Stimulated activated CD4-positive, alpha-beta T cell treated with anti-CD3 and anti-CD28 coated beads, Interleukin-15, amount 100 ng/mL, for 1 hour (primary cell): ENCODE measurements at regions not wholly inside any gene's neighbourhood (a gene's known extent, or its start where the extent isn't known, plus 50 kb on each side); places are given as distances from the start of the nearest gene placed in this dataset.

ENCODE experiments used
- DNase-seq, 2 donors: peaks; one replicate each; pipeline ENCODE4 v3.0.0-alpha.2; 2020; ENCODE audit warnings: low read depth in 1 of 2, low spot score in 1 of 2

DNA sequence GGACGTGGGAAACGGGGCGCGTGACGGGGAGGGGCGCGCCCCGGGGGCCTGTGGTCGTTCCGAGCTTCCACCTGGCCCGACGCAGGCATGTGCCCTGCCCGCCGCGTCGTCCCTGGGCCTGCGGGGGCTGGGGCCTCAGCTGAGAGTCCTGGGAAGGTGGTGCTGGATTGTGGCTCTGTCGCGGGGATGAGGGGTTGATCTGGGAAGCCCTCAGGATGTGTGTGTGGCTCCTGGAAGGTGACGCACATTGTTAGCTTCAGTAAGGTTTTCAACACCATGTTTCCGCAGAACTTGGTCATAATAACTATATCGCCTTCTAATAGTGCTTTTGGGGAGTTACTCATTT is 589.1 kb downstream of the MTRR start:
- no peak for DNase-seq

DNA sequence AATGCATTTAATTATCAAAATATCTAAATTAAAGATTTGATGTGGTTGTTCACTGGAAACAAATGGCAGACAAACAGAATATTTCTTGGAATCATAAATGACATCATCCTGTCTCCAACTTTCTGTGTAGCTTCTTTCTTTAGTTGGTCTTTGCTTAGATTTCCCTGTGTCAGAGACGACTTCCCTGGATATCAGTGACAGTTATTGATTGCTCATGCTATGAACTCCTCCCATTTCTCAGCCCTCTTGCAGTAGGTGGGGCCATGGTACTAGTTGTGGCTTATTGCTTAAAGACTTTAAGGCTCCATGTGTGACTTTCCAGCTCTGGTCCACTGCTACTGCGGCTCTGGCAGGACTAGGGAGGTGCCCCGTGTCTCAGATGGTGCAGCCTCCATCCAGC is 592.6 kb downstream of the MTRR start:
- no peak for DNase-seq

DNA sequence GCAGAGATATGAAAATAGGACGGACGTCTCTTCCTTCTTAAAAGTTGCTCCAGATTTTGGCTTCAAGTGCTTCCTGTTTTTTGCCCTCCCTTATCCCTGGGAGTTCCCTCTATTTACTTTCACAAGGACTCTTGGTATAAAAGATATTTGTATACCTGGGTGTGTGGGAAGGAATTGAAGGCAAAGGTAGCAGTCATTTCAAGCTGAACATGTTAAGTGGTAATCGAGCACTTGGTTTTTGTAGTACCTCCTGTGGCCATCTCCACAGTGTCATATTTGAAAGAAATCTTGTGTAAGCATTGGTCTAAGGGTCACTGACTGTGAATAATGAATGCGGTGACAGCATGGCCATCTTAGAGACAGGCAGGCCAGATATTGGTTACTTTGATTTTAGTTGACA is 593.6 kb downstream of the MTRR start:
- DNase-seq, result no peak

DNA sequence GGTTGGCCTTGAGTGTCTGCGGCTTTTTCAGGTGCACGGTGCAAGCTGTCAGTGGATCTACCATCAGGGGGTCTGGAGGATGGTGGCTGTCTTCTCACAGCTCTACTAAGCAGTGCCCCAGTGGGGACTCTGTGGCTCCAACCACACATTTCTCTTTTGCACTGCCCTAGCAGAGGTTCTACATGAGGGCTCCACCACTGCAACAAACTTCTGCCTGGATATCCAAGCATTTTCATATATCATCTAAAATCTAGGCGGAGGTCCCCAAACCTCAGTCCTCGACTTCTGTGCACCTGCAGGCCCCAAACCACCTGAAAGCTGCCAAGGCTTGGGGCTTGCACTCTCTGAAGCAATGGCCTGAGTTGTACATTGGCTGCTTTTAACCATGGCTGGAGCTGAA is 601.5 kb downstream of the MTRR start:
- no peak for DNase-seq

DNA sequence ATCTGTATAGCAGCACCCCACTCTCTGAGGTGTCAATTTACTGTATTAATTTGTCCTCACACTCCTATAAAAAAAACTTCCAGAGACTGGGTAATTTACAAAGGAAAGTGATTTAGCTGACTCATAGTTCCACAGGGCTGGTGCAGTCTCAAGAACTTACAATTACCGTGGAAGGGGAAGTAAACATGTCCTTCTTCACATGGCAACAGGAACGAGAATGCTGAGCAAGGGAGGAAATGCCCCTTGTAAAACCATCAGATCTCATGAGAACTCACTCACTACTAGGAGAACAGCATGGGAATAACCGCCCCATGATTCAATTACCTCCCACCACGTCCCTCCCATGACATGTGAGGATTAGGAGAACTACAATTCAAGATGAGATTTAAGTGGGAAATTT is 602.6 kb downstream of the MTRR start:
- no peak for DNase-seq

DNA sequence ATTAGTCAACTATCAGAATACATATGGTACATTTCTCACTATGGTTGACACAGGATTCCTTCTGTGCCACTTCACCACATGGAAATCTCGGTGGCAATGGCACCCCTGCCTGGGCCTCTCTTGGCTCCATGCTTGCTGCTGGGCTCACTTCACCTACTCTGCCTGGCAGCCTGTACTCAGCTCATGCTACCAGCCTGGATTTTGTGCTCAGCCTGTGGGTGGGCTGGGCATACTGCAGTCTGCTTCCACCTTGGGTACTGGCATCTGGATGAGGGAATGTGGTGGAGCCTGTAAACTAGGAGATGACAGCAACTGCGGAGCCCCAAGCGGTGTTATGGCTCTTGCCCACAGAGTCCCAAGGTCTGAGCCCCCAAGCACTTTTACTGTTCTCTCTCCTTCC is 604.1 kb downstream of the MTRR start:
- DNase-seq, result no peak

DNA sequence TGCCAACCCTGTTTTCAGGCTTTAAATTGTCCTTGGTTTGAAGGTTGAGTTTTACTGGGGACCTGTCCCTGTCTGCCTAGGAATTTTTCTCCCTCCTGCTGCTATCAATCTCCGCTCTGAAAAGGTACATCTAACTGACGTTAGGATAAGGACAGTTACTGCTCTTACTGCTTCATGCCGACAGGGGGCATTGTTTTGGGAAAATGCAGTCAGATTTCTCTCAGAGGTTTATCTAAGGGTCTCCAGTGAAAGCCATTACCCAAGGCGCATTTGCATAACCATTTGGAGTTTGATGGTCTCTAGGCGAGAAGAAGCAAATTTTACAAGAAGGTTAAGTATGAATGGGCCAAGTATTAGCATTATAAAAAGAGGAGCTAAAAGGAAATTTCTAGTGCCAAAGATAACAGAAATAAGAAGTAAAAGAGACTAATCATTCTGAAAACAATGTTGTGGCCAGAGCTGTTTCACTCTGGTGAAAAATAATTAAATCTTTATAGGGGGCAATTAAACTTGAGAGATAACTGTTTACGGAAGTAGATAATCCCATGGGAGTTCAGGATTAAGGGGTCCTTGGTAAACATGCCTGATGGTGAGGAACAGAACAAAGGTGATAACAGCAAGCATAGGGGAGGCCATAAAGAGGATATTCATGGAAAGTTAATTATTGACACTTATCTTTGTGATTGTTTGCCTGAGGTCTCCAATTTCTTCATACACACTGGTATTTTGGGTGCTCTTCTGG is 605.0 kb downstream of the MTRR start:
- no peak for DNase-seq

DNA sequence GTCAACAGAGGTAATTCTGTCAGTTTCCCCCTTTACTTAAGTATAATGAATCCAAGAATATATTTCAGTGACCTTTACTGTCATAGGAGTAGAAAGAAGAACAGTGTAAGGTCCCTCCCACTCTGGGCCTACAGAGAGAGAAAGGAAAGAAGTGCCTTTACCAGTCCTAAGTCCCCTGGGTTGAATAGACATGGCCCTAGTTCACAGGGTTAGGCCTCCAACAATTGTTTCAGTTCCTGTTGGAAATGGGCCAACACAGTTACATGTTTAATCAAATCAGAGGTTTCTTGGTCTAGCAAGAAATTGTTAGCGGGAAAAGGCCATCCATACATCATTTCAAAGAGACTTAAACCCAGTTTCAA is 605.6 kb downstream of the MTRR start:
- DNase-seq, result no peak

DNA sequence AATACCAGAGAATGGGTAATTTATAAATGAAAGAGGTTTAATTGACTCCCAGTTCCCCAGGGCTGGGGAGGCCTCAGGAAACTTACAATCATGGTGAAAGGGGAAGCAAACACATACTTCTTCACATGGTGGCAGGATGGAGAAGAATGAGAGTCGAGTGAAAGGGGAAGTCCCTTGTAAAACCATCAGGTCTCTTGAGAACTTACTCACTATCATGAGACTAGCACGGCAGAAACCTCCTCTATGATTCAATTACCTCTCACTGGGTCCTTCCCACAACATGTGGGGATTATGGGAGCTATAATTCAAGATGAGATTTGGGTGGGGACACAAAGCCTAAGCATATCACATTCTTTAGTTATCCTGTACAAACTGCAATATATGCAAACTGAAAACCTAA is 609.4 kb downstream of the MTRR start:
- no peak for DNase-seq

DNA sequence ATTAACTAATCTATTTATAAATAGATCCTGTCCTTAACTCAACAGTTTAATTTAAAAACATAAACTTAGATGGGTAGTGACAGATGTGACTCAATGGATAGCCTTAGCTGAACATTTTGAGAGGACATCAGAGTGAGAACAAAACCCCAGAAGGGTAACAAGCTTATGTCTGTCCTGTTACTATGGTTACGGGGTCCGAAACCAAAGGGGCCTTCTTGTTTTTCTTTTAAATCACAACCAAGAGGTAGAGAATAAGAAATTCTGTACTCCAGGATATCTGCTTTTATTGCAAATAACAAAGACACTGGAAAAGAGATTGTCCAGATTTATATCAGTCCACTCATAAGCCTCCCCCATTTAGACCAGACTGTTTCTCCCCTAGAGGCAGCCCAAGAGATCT is 612.1 kb downstream of the MTRR start:
- no peak for DNase-seq

DNA sequence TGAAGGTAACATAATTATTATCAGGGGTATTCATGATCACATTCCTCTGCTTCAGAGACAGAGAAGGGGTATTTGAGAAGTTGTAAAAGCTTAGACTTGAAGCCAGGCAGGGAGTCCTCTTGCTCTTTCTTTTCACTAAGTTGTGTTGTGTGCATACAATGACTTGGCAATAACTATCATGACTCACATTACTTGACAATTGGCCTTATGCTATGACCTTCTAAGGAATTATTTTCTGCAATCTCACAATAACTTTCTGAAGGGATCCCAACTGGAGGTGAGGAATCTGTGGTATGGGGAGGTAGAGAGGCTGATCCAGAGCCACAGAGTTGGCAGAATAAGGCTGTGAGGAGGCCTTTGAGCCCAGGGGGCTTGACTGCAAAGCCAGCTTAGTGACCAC is 622.3 kb downstream of the MTRR start:
- no peak for DNase-seq

DNA sequence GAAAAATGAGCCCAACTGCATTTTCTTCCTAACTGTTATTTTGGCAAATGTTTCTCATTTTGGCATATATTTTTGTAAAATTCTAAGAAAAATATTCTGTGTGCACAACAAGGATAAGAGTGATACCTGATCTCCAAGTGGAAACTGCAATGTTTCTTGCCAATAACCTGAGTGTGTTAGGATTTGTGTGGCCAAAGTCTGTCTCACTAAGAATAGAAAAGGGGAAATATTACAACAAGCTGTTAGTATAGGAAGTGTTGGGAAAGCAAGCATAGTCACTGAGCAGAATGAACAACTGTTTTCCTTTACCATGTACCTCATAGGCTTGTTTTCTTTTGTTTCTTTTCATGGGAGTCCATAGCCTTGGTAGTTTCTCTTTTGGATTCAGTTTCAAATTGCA is 624.2 kb downstream of the MTRR start:
- DNase-seq, result no peak

DNA sequence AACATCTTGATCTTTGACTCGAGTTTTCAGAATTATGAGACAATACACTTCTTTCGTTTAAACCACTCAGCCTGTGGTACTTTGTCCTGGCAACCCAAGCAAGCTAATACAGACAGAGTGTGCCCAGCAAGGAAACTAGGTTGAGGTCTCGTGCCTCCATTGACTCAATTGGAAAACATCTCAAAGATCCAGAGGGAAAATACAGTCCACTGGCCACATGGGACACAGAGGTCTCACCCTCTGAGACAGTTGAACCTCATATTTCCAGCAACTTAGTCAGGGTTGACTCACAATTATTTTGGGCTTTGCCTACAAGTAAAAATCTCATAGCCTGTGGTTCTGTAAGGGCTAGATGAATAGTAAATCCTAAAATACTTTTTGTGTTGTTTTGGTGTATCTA is 631.5 kb downstream of the MTRR start:
- DNase-seq, result no peak

DNA sequence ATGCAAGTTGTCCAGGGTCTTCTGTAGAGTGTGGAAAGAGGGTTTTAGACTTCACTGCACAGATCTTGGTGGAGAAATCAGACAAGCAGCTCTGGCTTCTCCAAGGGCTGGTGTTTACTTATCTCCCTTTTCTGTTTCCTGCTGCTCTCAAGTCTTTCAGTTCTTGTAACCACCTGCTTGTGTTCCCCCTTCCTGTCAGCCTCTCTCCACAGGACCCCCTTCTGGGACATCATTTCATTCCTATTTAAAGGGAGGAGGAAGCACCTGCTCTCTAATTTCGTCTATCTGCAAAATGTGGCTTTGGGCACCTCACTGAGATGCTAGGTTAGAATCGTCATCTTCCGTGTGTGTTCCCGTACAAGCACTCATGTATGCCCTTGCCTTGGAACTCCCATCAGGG is 636.2 kb downstream of the MTRR start:
- DNase-seq, result no peak

DNA sequence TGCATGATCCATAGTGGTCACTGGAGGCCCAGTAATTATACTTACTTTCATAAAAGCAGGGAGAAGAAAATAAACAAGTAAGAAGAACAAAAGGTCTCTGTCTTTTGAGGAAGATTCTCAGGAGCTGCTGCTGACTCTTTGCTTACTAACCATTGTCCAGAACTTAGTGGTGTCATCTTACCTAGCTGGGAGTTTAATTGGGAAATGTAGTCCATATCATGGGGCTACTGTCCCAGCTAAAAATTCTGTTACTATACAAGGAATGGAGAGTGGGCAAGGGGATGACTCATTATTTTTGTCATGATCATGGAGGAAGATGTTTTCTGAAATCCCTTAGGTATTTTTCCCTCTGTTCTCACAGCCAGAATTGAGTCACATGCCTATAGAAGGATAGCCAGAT is 639.3 kb downstream of the MTRR start:
- no peak for DNase-seq

DNA sequence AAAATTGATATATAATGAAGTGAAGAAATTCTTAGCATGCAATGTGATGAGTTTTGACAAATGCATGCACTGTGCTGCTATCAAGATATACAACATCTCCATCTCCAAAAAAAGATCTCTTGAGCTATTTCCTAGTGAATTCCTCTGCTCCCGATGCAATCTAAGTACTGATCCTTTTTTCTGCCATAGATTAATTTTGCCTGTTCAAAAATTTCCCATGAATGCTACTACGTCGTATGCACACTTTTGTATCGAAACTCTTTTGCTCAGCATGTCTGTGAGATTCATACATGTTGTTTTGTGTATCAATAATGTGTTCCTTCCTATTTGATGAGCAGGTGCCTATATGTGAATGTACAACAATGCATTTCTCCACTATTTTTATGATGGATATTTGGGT is 647.4 kb downstream of the MTRR start:
- DNase-seq, result no peak

DNA sequence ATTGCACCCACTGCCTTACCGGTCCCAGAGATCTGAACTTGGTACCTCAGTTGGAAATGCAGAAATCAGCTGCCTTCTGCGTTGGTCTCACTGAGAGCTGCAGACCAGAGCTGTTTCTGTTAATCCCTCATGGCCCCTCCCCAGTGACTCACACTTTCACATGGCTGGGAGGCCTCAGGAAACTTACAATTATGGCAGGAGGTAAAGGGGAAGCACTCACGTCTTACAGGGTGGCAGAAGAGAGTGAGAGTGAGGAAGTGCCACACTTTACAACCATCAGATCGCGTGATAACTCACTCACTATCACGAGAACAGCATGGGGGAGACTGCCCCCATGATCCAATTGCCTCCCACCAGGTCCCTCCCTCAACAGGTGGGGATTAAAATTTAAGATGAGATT is 648.5 kb downstream of the MTRR start:
- DNase-seq, result no peak

DNA sequence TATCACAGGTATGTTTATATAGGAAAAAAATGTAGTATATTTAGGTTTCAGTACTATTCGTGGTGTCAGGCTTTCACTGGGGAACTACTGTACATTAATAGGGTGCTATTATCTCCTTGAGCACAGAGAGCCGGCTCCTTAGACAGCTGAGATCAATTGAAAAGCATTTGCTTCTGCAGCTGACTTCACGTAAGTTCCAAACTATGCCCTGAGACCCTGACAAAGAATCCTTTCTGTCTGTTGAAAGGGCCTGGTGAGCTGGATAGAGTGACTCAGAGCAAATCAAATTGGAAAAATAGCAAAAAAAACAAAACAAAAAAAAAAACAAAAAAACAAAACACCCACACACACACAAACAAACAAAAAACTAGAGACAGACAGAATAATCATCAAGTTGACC is 652.0 kb downstream of the MTRR start:
- DNase-seq, result no peak

DNA sequence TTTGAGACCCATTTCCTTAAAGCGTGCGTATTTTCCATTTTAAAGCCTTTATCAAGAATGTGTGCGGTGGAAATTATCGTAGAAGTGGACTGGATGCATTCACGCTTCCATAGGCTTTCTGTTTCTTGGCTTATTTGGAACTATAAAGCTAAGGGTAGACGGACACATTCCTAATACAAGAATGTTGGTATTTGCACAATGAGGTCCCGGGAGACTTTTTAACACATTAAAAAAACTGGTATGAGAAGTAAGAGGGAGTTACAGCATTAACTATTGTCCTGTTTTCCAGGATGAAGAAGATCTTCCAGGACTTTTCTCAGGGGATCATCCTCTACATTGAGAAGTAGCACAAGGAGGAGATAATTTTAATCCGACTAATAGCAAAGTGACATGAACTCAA is 653.0 kb downstream of the MTRR start:
- no peak for DNase-seq

DNA sequence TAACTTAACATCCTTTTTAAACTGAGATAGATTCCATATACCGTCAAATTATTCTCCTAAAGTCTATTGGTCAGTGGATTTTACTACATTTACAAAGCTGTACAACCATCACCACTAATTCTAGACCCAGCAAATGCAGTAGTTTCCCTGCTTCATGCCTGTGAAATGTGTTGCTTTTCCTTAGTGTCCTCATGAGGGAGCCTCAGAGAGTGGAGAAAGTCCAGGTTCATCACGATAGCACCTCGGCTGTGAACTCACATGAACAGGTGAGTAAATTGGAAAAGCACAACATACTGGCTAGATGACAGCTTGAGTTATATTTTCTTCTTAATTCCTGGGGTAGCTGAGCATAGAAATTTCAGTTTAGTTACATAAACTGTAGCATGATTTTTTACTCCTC is 653.7 kb downstream of the MTRR start:
- no peak for DNase-seq

DNA sequence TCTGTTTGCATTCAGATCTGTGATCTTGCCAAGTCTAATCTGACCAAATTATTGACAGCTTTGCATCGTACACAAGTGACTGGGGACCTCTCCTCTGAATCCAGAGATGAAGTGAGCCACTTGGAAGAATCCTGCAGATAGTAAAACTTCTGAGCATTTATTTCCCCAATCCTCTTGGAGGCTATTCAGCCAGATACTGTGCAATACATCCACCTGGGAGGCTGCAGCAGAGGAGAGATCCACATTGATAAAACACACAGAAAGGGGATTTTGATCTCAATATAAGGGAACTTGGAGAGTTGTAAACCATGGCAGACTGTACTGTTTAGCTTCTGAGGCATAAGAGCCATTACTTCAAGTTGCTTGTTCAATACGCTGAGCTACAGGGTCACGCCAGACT is 654.6 kb downstream of the MTRR start:
- no peak for DNase-seq

DNA sequence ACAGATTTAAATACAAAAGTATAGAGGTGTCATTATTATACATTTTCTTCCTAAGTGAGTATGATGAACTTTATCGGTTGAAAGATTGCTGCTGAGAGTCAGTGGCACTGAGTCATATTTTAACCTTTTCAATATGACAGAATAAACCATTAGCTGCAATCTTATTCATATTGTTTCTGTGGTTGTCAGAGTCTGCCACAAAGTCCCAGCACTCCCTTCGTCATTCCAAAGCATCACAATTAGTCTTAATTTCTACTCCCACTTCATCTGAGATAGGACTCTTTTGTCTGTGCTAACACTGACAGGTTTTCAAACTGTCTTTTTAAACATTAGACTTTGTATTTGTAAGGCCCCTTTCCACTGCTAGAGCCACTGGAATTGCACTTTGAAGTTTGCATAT is 656.9 kb downstream of the MTRR start:
- DNase-seq, result no peak

DNA sequence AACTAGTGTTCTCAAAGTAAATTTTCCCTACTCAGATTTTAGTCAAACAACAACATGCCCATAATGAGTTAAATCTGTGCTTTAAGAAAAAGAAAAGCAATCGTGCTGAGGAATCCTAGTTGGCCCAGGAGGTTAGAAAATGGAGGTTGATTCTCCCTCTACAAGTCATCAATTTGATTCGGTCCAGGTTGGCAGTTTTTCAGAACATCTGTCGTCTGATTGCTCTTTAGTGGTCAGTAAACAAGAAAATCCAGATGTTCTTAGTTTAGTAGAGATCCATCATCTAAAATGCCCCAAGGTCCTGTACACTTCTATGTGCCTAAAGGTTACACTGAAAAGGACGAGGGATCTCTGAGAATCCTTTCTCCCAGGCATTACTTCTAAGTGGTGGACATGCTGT is 659.2 kb downstream of the MTRR start:
- DNase-seq, result no peak

DNA sequence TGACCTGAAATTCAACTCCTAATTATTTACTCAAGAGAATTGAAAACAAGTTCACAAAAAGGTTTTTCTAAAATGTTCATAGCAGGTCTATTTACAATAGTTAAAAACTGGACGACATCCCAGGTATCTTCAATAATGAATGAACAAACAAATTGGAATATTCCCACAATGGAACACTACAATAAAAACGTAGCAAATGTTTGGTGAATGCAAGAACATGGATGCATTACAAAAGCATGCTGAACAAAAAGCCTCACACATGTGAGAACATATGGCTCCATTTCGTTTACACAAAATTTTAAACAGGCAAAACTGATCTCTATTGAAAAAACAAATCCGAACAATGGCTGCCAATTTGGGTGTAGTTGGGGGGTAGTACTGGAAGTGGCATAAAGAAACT is 669.9 kb downstream of the MTRR start:
- no peak for DNase-seq
